SK-MEL-5 (cell line): ENCODE measurements at regions not wholly inside any gene's neighbourhood (a gene's known extent, or its start where the extent isn't known, plus 50 kb on each side); places are given as distances from the start of the nearest gene placed in this dataset.
"Not testable (repeated sequence)": the region's sequence is repeated elsewhere in the genome, so short reads cannot be mapped to it uniquely, and the experiment has no call there.

Experiments used
- DNase-seq: peaks from one replicate; pipeline ENCODE4 v3.0.0-alpha.2; 2016; ENCODE audit warnings: low read depth, low spot score
- in situ Hi-C: cut with HindIII; loops from 2 replicates; pipeline ENCODE4 v1.10.0; 2016; ENCODE audit warnings: low sequenced_read_pairs, high pct_unique_total_duplicates, low pct_unique_long_range_greater_than_20kb

GRCh38 chr16:59470556-59470955, 736.4 kb upstream of the GOT2 start:
- in situ Hi-C loops = no loop called here
- no peak for DNase-seq

DNA sequence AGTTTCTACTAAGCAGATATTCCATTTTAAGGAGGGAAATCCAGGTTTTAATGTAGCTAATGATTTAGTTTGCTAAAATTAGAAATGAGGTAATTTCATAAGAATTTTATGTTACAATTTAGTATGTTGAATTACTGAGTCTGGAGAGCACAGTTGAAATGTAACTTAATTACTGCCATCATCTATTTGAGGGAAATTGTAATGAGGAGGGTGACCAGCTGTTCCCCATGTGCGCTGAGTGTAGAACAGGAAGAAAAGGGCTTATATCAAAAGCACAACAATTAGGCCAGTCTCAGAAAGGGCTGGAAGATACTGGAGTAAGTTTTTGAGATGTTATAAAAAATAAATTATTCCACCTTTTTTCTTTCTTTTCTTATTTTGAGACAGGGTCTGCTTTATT, 735.1 kb upstream of the GOT2 start:
- in situ Hi-C loops = no loop called here
- no peak for DNase-seq

DNA sequence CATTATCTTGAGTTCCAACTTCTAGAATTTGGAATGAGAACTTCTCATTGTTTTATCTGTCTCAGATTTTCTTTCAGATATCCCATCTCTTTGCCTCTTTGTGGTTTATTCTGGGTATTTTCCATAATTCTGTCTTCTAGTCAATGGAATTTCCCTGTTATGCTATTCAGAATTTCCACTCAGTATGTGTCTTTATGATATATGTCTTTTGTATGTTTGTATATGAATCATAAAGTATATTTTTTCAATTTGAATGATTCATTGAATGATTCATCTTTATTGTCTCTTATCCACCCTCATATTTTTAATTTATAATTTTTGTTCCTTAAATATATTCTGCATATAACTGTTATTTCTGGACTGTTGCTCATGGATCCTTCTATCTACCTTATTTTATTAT, 729.7 kb upstream of the GOT2 start:
- no peak for DNase-seq

GRCh38 chr16:59459806-59460205, 725.7 kb upstream of the GOT2 start:
- no peak for DNase-seq
- in situ Hi-C loops = no loop called here

More for the DNA sequence above, 729.7 kb upstream of the GOT2 start:
- in situ Hi-C loops = no loop called here

DNA sequence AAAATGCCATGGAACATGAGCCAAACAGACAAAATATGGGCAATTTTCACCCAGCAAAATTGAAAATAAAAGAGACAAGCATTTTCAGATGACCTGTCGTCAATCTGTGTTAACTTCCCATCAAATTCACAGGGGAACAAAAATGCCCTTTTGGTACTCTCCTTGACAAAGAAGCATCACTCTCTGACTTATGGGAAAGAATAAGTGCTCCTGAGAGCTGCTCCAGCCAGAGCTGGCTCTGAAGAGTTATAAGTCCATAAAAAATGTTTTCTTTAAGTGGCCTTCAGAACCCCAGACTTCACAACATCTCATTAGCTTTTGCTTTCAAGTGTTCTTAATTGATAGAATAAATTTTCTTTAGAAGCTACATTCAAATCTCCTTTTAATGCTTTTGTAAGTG, 721.4 kb upstream of the GOT2 start:
- DNase-seq = no peak
- in situ Hi-C loops = no loop called here

- in situ Hi-C loops = not testable (repeated sequence)
These were observed 716.4 kb upstream of the GOT2 start for GRCh38 chr16:59450513-59450912.

GRCh38 chr16:59440502-59440901, 706.4 kb upstream of the GOT2 start:
- DNase-seq = no peak
- in situ Hi-C loops = no loop called here

More at GRCh38 chr16:59450513-59450912, 716.4 kb upstream of the GOT2 start:
- not testable (repeated sequence) for DNase-seq

DNA sequence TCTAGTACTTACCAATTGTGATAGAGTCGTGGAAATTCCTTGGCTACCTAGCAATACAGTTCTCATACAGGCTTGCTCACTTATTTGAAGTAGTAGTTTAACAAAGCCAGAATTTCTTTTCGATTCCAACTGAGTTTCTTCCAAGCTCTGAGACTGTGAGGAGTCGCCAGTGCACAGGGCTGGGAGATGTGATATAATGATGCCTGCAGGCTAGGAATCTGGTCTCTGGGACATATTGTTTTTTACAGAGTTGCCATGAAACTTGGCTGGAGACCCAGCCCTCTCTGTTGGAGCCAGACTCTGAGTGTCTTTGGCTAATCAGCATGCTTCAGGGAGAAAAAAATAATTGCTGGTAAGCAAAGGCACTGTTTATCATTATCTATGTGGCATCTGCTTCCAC, 698.8 kb upstream of the GOT2 start:
- DNase-seq = no peak
- in situ Hi-C loops = no loop called here

- in situ Hi-C loops = no loop called here
- no peak for DNase-seq
These were observed 698.2 kb upstream of the GOT2 start for GRCh38 chr16:59432276-59432675.

- in situ Hi-C loops = no loop called here
- DNase-seq = no peak
These were observed 690.7 kb upstream of the GOT2 start for GRCh38 chr16:59424714-59425273.

GRCh38 chr16:59411961-59412841, 678.1 kb upstream of the GOT2 start:
- in situ Hi-C loops = no loop called here
- peak; percentile 41 for DNase-seq

GRCh38 chr16:59410451-59410850, 676.3 kb upstream of the GOT2 start:
- in situ Hi-C loops = no loop called here
- DNase-seq = no peak

- in situ Hi-C loops = no loop called here
- no peak for DNase-seq
These were observed 671.7 kb upstream of the GOT2 start for GRCh38 chr16:59405802-59406201.

- no peak for DNase-seq
- in situ Hi-C loops = no loop called here
These were observed 670.4 kb upstream of the GOT2 start for GRCh38 chr16:59404509-59404908.

DNA sequence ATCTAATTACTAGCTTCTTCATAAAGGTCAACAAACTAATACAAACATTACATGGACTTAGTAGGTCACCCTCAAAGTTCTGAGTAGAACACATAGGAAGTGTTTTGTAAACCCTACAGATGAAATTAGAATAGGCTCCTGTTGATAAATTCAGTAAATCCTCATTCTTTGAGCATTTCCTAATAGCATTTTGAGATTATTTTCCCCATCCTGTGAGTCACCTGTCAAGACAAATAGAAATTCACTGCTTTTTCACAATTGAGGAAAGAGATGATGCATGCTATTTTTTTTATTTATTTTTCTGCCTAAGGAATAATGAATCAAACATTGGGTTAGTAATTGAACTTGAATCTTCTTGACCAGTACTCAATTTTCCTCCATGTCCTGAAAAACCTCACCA, 666.7 kb upstream of the GOT2 start:
- in situ Hi-C loops = no loop called here
- no peak for DNase-seq

DNA sequence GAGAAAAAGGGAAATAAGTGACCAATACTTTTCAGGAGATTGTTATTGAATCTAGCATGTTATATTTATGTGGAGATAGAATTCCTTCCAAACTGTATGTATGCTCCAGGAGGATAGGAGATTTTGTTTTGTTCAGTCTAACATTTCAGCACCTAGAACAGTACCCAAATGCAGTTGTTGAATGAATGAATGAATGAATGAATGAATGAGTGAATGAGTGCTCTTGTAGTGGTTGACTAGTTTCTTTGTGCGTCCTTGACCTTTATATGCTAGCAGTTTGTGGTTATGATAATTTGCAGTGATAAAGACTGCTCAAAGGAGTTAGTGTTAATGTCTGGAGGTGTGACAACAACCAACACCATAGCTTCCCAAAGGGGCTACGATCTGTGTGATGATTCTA, 663.5 kb upstream of the GOT2 start:
- in situ Hi-C loops = no loop called here
- peak; percentile 9 for DNase-seq

GRCh38 chr16:59394526-59394925, 660.4 kb upstream of the GOT2 start:
- DNase-seq = no peak
- in situ Hi-C loops = no loop called here

GRCh38 chr16:59392911-59393310, 658.8 kb upstream of the GOT2 start:
- in situ Hi-C loops = no loop called here
- DNase-seq = no peak
